ENCODE measurements at regions not wholly inside any gene's neighbourhood (a gene's known extent, or its start where the extent isn't known, plus 50 kb on each side); places are given as distances from the start of the nearest gene placed in this dataset.

DNA sequence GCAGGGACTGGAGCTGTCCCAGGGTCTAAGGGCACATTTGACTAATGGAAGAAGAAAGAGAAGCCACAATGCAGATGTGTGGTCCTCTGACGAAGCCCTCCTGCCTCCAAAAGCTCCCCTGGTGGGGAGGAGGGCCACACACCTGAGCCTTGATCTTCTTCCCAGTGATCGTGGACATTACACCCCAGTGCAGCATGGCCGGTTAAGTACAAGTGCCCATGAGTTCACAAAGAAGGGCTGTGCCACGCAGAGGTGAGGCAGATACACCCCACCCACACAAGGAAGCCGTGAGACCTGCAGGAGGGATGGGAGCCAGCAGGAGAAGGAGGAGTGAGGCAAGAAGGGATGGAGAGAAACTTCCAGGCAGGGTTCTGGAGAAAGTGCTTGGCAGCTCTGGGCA is 199.0 kb upstream of the MVB12B start:
- Histone ChIP-seq H4K20me1 (replicated peaks in 1 of 2; ENCODE audit: control insufficient read depth in 1 of 2, insufficient read depth in 2 of 2, low read length in 2 of 2) (no peaks in the 10 kb centered on the region), H3K9me3 (ENCODE audit: insufficient read depth in 2 of 2, low read depth in 1 of 2, low read length in 1 of 2) (peaks cover 0 to under 1% of the 10 kb centered on the region in 2 experiments; a peak in 1 of 4 replicates), H2BK15ac (ENCODE audit: low read length) (no peak overlapping the region), H2BK20ac (ENCODE audit: low read length) (no peak overlapping the region), H3K56ac (replicated peaks; ENCODE audit: insufficient read length, low read depth, low read length) (no peak overlapping the region), H3K4me1 (replicated peaks in 1 of 4; ENCODE audit: control insufficient read depth in 3 of 4, insufficient read depth in 4 of 4, low read length in 3 of 4) (no peaks in the 10 kb centered on the region; a peak in 1 of 7 replicates), H3K27ac (ENCODE audit: low read depth, low read length) (no peak overlapping the region), H3K23me2 (ENCODE audit: low read depth, low read length) (no peaks in the 10 kb centered on the region), H3K79me2 (ENCODE audit: control insufficient read depth in 1 of 2, insufficient read depth in 2 of 2, low read length in 2 of 2) (no peaks in the 10 kb centered on the region), H2AFZ (ENCODE audit: low read length) (no peak overlapping the region), H3K4me3 (ENCODE audit: extremely low read depth in 1 of 4, insufficient read depth in 2 of 4, low read depth in 3 of 4, low read length in 4 of 4) (no peak overlapping the region), H3K14ac (ENCODE audit: insufficient read length) (no peak overlapping the region), H2BK12ac (ENCODE audit: low read depth, low read length) (no peak overlapping the region), H3K79me1 (ENCODE audit: low read depth, low read length) (no peaks in the 10 kb centered on the region), H4K5ac (ENCODE audit: insufficient read length, low read depth, low read length) (no peak overlapping the region), H3K27me3 (replicated peaks in 1 of 4; ENCODE audit: control insufficient read depth in 3 of 4, extremely low read depth in 1 of 4, insufficient read depth in 3 of 4, low read length in 3 of 4) (no peaks in the 10 kb centered on the region), H2AK5ac (ENCODE audit: low read depth, low read length) (no peak overlapping the region), H3K23ac (ENCODE audit: insufficient read length) (no peak overlapping the region), H3K4ac (replicated peaks; ENCODE audit: insufficient read length, low read depth, low read length) (no peak overlapping the region), H3K9ac (replicated peaks in 1 of 4; ENCODE audit: extremely low read depth in 1 of 4, low read depth in 3 of 4, low read length in 3 of 4) (no peak overlapping the region), H3K18ac (ENCODE audit: extremely low read depth, low read length) (no peak overlapping the region), H4K8ac (ENCODE audit: extremely low read depth, insufficient read depth, low read length) (no peak overlapping the region), H2BK5ac (ENCODE audit: low read depth, low read length) (no peak overlapping the region), H3K36me3 (ENCODE audit: control insufficient read depth in 2 of 4, insufficient read depth in 4 of 4, low read length in 3 of 4) (no peaks in the 10 kb centered on the region), H2BK120ac (replicated peaks; ENCODE audit: low read depth, low read length) (no peak overlapping the region), H3K4me2 (ENCODE audit: insufficient read depth in 1 of 2, low read depth in 2 of 2, low read length in 2 of 2) (no peak overlapping the region), H4K91ac (replicated peaks; ENCODE audit: insufficient read length, low read length) (no peak overlapping the region)
- DNase-seq (ENCODE audit: low read depth in 1 of 2, low spot score in 2 of 2) (peak in 1 of 2 experiments; percentile 27), FAIRE-seq (no peak)
- POLR2A ChIA-PET (ENCODE audit: partially characterized antibody), result no interaction called here
- WGBS, 2 experiments (ENCODE audit: extremely low coverage in 1 of 2, insufficient coverage in 1 of 2, insufficient read length in 1 of 2, insufficient replicate concordance in 2 of 2, low coverage in 1 of 2, low lambda C conversion rate in 2 of 2, missing lambda C conversion rate in 1 of 2), result 86% methylated on average over 5 of the region's 5 CpGs; no CpG with 5 or more reads in 1 of the 2 experiments
- CTCF ChIA-PET (ENCODE audit: partially characterized antibody), result interaction anchor here (1.2 kb wide), 1 partner anchor 346 kb away, joined by 3 read pairs; no protein-coding TSS in a partner anchor
- TF ChIP-seq RAD21 (IDR thresholded peaks at IDR 0.05 in 1 of 2, conservative IDR thresholded peaks at IDR 0.05 in 1 of 2; ENCODE audit: low read depth in 2 of 2, low read length in 2 of 2) (no peak), RBBP5 (IDR thresholded peaks at IDR 0.05; ENCODE audit: borderline replicate concordance, low read depth, low read length) (no peak), RNF2 (IDR thresholded peaks at IDR 0.05; ENCODE audit: borderline replicate concordance, low read depth, low read length, missing control alignments, poor library complexity, severe bottlenecking) (no peak), MAFK (IDR thresholded peaks at IDR 0.05; ENCODE audit: low read depth, low read length) (no peak), SAP30 (IDR thresholded peaks at IDR 0.05; ENCODE audit: insufficient read depth, insufficient replicate concordance, low read length) (no peak), CBX5 (IDR thresholded peaks at IDR 0.05; ENCODE audit: low read depth, low read length) (no peak), POLR2A (IDR thresholded peaks at IDR 0.05; ENCODE audit: control extremely low read depth in 1 of 2, low read depth in 2 of 2, low read length in 2 of 2) (no peak), BACH1 (IDR thresholded peaks at IDR 0.05; ENCODE audit: low read length) (no peak), TBP (IDR thresholded peaks at IDR 0.05; ENCODE audit: low read depth, low read length) (no peak), SIN3A (conservative IDR thresholded peaks at IDR 0.05 in 1 of 2, IDR thresholded peaks at IDR 0.05 in 1 of 2; ENCODE audit: low read depth in 1 of 2, low read length in 2 of 2) (no peak)
- TF ChIP-seq, protein P1, sequence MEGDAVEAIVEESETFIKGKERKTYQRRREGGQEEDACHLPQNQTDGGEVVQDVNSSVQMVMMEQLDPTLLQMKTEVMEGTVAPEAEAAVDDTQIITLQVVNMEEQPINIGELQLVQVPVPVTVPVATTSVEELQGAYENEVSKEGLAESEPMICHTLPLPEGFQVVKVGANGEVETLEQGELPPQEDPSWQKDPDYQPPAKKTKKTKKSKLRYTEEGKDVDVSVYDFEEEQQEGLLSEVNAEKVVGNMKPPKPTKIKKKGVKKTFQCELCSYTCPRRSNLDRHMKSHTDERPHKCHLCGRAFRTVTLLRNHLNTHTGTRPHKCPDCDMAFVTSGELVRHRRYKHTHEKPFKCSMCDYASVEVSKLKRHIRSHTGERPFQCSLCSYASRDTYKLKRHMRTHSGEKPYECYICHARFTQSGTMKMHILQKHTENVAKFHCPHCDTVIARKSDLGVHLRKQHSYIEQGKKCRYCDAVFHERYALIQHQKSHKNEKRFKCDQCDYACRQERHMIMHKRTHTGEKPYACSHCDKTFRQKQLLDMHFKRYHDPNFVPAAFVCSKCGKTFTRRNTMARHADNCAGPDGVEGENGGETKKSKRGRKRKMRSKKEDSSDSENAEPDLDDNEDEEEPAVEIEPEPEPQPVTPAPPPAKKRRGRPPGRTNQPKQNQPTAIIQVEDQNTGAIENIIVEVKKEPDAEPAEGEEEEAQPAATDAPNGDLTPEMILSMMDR (IDR thresholded peaks at IDR 0.05; ENCODE audit: control extremely low read depth in 1 of 3, insufficient read depth in 1 of 3, low read depth in 1 of 3, low read length in 3 of 3), result no peak
